Osteoblast (primary cell): ENCODE measurements at regions not wholly inside any gene's neighbourhood (a gene's known extent, or its start where the extent isn't known, plus 50 kb on each side); places are given as distances from the start of the nearest gene placed in this dataset.

Experiments
- DNase-seq: peaks from one replicate; pipeline ENCODE4 v3.0.0; 2011; ENCODE audit warnings: low spot score, mixed read lengths; ENCODE audit not compliant: insufficient read length; ENCODE audit errors: missing footprints
- H2AFZ ChIP-seq: 2 replicates; pipeline ENCODE4 v1.6.0; 2011; ENCODE audit warnings: mild to moderate bottlenecking, low read length
- H3K27ac ChIP-seq: 2 replicates; pipeline ENCODE4 v1.5.1; 2011; ENCODE audit warnings: mild to moderate bottlenecking, low read depth, low read length, moderate library complexity
- H3K27me3 ChIP-seq: 2 replicates; pipeline ENCODE4 v1.6.0; 2012; ENCODE audit warnings: mild to moderate bottlenecking, control low read depth, inconsistent platforms, low read length, moderate library complexity; ENCODE audit not compliant: insufficient read depth
- H3K36me3 ChIP-seq: 2 replicates; pipeline ENCODE4 v1.5.1; 2011; ENCODE audit warnings: mild to moderate bottlenecking, low read length, control low read depth, moderate library complexity; ENCODE audit not compliant: insufficient read depth
- H3K4me1 ChIP-seq: 2 replicates; pipeline ENCODE4 v1.5.1; 2011; ENCODE audit warnings: mild to moderate bottlenecking, low read length, control low read depth, moderate library complexity; ENCODE audit not compliant: insufficient read depth
- H3K4me2 ChIP-seq: 2 replicates; pipeline ENCODE4 v1.6.0; 2011; ENCODE audit warnings: mild to moderate bottlenecking, low read length; ENCODE audit not compliant: insufficient read depth
- H3K4me3 ChIP-seq: fragments of 200-600 bp; sonication (generic); 3 replicates; pipeline ENCODE4 v1.5.1; 2012; ENCODE audit warnings: mild to moderate bottlenecking, low read length, inconsistent platforms; ENCODE audit not compliant: insufficient read depth
- H3K79me2 ChIP-seq: 2 replicates; pipeline ENCODE4 v1.6.0; 2012; ENCODE audit warnings: mild to moderate bottlenecking, low read length, control low read depth, inconsistent platforms; ENCODE audit not compliant: insufficient read depth
- H3K9me3 ChIP-seq: 2 replicates; pipeline ENCODE4 v1.5.1; 2011; ENCODE audit warnings: low read depth, low read length, control low read depth
- H4K20me1 ChIP-seq: 2 replicates; pipeline ENCODE4 v1.6.0; 2012; ENCODE audit warnings: mild to moderate bottlenecking, low read length, control low read depth; ENCODE audit not compliant: insufficient read depth
- TF ChIP-seq, protein P1 (sequence below): IDR thresholded peaks from 2 replicates; pipeline ENCODE4 v1.5.1; 2011; ENCODE audit warnings: mild to moderate bottlenecking, low read depth, low read length, moderate library complexity; ENCODE audit errors: extremely low read depth

DNA sequence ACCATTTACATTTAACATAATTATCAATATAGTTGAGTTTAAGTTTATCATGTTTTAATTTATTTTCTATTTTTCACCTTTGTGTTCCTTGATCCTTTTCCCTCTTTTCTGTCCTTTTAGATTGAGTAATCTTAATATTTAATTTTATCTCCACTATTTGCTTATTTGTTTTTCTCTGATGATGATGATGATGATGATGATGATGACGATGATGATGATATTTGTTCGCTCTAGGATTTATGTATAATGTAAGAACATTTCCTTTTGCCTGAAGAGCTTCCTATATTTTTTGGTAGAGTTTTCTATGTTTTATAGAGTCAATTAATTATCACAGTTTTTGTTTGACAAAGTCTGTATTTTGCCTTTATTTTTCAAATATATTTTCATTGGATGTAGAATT is 104.2 kb downstream of the GLRX3 start:
- Histone ChIP-seq H3K79me2 (no peaks in the 10 kb centered on the region), H3K36me3 (no peaks in the 10 kb centered on the region), H3K9me3 (no peaks in the 10 kb centered on the region), H3K4me1 (no peaks in the 10 kb centered on the region), H3K4me3 (no peak overlapping the region), H3K27ac (no peak overlapping the region), H3K27me3 (no peaks in the 10 kb centered on the region), H4K20me1 (no peaks in the 10 kb centered on the region), H3K4me2 (no peak overlapping the region), H2AFZ (no peak overlapping the region)
- TF ChIP-seq, protein P1, sequence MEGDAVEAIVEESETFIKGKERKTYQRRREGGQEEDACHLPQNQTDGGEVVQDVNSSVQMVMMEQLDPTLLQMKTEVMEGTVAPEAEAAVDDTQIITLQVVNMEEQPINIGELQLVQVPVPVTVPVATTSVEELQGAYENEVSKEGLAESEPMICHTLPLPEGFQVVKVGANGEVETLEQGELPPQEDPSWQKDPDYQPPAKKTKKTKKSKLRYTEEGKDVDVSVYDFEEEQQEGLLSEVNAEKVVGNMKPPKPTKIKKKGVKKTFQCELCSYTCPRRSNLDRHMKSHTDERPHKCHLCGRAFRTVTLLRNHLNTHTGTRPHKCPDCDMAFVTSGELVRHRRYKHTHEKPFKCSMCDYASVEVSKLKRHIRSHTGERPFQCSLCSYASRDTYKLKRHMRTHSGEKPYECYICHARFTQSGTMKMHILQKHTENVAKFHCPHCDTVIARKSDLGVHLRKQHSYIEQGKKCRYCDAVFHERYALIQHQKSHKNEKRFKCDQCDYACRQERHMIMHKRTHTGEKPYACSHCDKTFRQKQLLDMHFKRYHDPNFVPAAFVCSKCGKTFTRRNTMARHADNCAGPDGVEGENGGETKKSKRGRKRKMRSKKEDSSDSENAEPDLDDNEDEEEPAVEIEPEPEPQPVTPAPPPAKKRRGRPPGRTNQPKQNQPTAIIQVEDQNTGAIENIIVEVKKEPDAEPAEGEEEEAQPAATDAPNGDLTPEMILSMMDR: no peak
- no peak for DNase-seq

DNA sequence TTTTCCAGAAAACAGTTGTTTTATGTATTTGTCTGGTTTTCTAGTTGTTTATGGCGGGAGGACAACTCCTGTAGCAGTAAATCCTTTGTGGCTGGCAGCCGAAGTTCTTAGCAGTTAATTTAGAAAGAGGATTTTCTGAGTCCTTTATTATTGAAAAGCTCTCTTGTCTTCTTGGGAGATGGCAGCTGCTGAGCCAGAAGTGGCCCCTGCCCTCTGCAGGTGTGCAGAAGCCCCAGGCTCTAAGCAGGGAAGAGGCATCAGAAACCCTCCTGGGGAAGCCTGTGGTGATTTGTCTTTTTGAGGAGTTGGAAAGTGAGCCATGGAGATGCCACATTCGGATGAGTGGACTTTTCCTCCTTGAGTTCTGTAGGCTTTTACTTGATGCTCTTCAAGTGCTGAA is 106.3 kb downstream of the GLRX3 start:
- TF ChIP-seq, protein P1: no peak
- Histone ChIP-seq H3K27me3 (no peaks in the 10 kb centered on the region), H3K4me1 (no peaks in the 10 kb centered on the region), H3K9me3 (no peaks in the 10 kb centered on the region), H2AFZ (no peak overlapping the region), H3K79me2 (no peaks in the 10 kb centered on the region), H4K20me1 (no peaks in the 10 kb centered on the region), H3K4me2 (no peak overlapping the region), H3K4me3 (no peak overlapping the region), H3K27ac (no peak overlapping the region), H3K36me3 (no peaks in the 10 kb centered on the region)
- no peak for DNase-seq

DNA sequence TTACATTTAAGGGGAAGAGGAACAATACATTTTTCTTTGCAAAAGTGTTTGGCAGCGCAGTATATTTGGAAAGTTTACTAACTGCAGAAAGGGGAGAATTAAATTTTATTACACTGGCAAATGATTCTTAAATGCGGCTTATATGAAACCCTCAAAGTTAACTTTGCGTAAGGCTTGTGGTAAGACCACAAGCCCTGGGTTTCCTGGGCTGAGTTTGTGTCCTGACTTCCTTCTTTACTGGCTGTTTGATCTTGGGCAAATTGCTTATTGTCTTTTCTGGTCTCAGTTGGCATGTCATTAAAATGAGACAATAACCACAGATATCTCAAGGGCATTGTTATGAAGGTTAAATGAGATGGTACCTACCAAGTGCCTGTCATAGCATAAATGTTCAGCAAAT is 106.8 kb downstream of the GLRX3 start:
- Histone ChIP-seq H3K27me3 (no peaks in the 10 kb centered on the region), H4K20me1 (no peaks in the 10 kb centered on the region), H3K9me3 (no peaks in the 10 kb centered on the region), H3K27ac (no peak overlapping the region), H2AFZ (no peak overlapping the region), H3K4me1 (no peaks in the 10 kb centered on the region), H3K4me3 (no peak overlapping the region), H3K36me3 (no peaks in the 10 kb centered on the region), H3K79me2 (no peaks in the 10 kb centered on the region), H3K4me2 (no peak overlapping the region)
- TF ChIP-seq, protein P1: no peak
- DNase-seq: no peak

DNA sequence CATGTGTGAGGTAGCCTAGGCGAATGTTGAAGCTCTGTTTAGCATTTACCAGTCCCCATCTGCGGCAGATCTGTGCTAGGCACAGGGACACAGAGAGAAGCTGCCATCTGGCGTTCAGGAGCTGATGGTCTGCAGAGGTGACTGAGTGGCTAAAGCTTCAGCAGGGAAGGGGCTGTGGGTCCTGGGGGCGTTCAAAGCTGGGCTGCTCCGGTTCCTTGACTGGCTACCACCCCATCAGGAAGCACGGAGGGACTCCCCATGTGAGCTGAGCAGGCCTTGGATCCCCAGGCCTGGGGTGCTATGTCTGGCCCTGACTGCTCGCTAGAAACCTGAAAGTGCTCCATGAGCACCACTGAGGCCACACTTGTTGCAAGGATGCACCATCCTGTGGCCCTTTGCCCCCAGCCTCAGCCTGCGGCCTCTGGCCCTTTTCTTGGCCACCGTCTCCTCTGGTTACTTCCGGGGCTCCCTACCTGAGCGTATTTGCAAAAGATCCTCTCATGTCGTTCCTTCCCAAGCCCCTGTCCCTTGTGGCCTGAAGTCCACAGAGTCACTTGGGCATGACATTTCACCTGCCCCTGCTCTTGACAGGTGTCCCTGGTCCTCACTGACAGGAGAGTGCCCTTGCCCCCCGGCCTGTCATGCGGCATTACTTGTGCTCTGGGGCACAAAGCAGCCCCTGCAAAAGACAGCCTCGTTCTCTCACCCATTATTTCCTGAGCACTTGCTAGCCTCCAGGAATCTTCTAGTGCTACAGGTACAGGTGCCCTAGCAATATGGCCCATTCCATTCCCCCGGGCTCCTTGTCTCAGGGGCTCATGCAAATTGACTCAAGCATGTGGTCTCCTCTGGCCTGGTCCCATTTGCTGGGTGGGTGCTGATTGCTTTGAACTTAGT is 108.1 kb downstream of the GLRX3 start:
- Histone ChIP-seq H3K4me2 (no peak overlapping the region), H3K27ac (no peak overlapping the region), H3K36me3 (no peaks in the 10 kb centered on the region), H3K27me3 (no peaks in the 10 kb centered on the region), H3K4me1 (no peaks in the 10 kb centered on the region), H4K20me1 (no peaks in the 10 kb centered on the region), H3K4me3 (no peak overlapping the region), H3K9me3 (no peaks in the 10 kb centered on the region), H3K79me2 (no peaks in the 10 kb centered on the region), H2AFZ (no peak overlapping the region)
- TF ChIP-seq, protein P1: no peak
- no peak for DNase-seq
